Spleen (tissue), 11 donors: ENCODE measurements at regions not wholly inside any gene's neighbourhood (a gene's known extent, or its start where the extent isn't known, plus 50 kb on each side); places are given as distances from the start of the nearest gene placed in this dataset.

Source experiments
- DNase-seq: peaks from one replicate; pipeline ENCODE4 v3.0.0-alpha.2; 2020
- H3K27ac ChIP-seq, 8 donors: fragments of 200-600 bp; sonication (generic) in 7 of 8; 1 replicate in 4 of 8; 2 replicates in 4 of 8; pipeline versions ENCODE4 v1.5.0 to v1.8.0; 2016 to 2021; ENCODE audit warnings: inconsistent platforms in 4 of 8, mild to moderate bottlenecking in 4 of 8, moderate library complexity in 1 of 8
- H3K27me3 ChIP-seq, 7 donors: fragments of 200-600 bp; sonication (generic) in 6 of 7; replicated peaks in 1 of 7; 1 replicate in 4 of 7; 2 replicates in 3 of 7; pipeline versions ENCODE4 v1.5.0 to v1.8.0; 2016 to 2021; ENCODE audit warnings: inconsistent platforms in 3 of 7, mild to moderate bottlenecking in 1 of 7
- H3K36me3 ChIP-seq, 6 donors: fragments of 200-600 bp; sonication (generic) in 5 of 6; 1 replicate in 4 of 6; 2 replicates in 2 of 6; pipeline versions ENCODE4 v1.5.0 to v1.8.0; 2016 to 2021; ENCODE audit warnings: inconsistent platforms in 2 of 6
- H3K4me1 ChIP-seq, 6 donors: fragments of 200-600 bp; sonication (generic) in 5 of 6; 1 replicate in 3 of 6; 2 replicates in 3 of 6; pipeline versions ENCODE4 v1.5.0 to v1.8.0; 2016 to 2021; ENCODE audit warnings: inconsistent platforms in 3 of 6
- H3K4me3 ChIP-seq, 8 donors: fragments of 200-600 bp; sonication (generic) in 7 of 8; 1 replicate in 4 of 8; 2 replicates in 4 of 8; pipeline versions ENCODE4 v1.5.0 to v1.8.0; 2016 to 2021; ENCODE audit warnings: inconsistent platforms in 4 of 8, mild to moderate bottlenecking in 4 of 8, moderate library complexity in 2 of 8
- H3K9me3 ChIP-seq, 8 donors: fragments of 200-600 bp; sonication (generic) in 7 of 8; 1 replicate in 4 of 8; 2 replicates in 4 of 8; pipeline versions ENCODE4 v1.5.0 to v1.8.0; 2016 to 2021; ENCODE audit warnings: inconsistent platforms in 4 of 8
- CTCF ChIP-seq, 11 experiments: fragments of 200-600 bp in 7 of 11; fragments of 450-650 bp in 4 of 11; sonication (generic) in 4 of 11; IDR thresholded peaks in 8 of 11; conservative IDR thresholded peaks in 3 of 11; 1 replicate in 7 of 11; 2 replicates in 4 of 11; pipeline versions ENCODE4 v1.4.0 to v1.8.0; 2016 to 2021; ENCODE audit warnings: antibody characterized with exemption in 11 of 11, inconsistent platforms in 4 of 11, mild to moderate bottlenecking in 1 of 11
- POLR2A ChIP-seq, 3 donors: fragments of 450-650 bp; IDR thresholded peaks; one replicate each; pipeline ENCODE4 v1.5.1; 2017; ENCODE audit warnings: antibody characterized with exemption in 3 of 3, mild to moderate bottlenecking in 1 of 3
- POLR2AphosphoS5 ChIP-seq, 3 donors: sonication (generic); formaldehyde crosslinking; IDR thresholded peaks; one replicate each; pipeline ENCODE4 v1.5.1; 2017; ENCODE audit warnings: antibody characterized with exemption in 3 of 3
- WGBS, 5 donors: extraction: QIAGEN DNeasy Blood & Tissue Kit in 3 of 5; methylation state at CpG; one replicate each; pipeline versions ENCODE4 v1.1.5 to v1.1.7; 2013 to 2018; 5-methylcytosine and 5-hydroxymethylcytosine counted together
- intact Hi-C: fragments of 100-400 bp; cut with DNase I; formaldehyde crosslinking; loops from one replicate; pipeline ENCODE4 v1.15.0; 2023; ENCODE audit warnings: low total_unique reads
- donor health status: healthy with polysubstance abuse.
- donor health status: DM: no; HTN: no; CAD: no; lungs with moderate emphysema.
- donor health status: DM: no; HTN: no; CAD: no.
- donor health status: Bipolar disorder and iron deficiency.
- donor health status: healthy.
- donor health status: DM: no; HTN: no; CAD: no.
- donor health status: DM: yes; HTN: yes; CAD: no.

GRCh38 chr2:18842836-18843235 lies 253.5 kb upstream of the NT5C1B start:
- intact Hi-C loops: no loop called here
- Histone ChIP-seq H3K9me3 (no peaks in the 10 kb centered on the region), H3K36me3 (no peaks in the 10 kb centered on the region), H3K27me3 (no peaks in the 10 kb centered on the region), H3K27ac (no peak overlapping the region), H3K4me3 (no peak overlapping the region), H3K4me1 (no peaks in the 10 kb centered on the region)
- DNase-seq: no peak
- 75 to 82% (median 81%) methylated on average over 5 of the region's 5 CpGs for WGBS, 5 donors
- no peak for TF ChIP-seq POLR2A (IDR thresholded peaks at IDR 0.05)
- TF ChIP-seq POLR2AphosphoS5 (IDR thresholded peaks at IDR 0.05): no peak
- TF ChIP-seq CTCF (IDR thresholded peaks at IDR 0.05 in 8 of 11, conservative IDR thresholded peaks at IDR 0.05 in 3 of 11): no peak

DNA sequence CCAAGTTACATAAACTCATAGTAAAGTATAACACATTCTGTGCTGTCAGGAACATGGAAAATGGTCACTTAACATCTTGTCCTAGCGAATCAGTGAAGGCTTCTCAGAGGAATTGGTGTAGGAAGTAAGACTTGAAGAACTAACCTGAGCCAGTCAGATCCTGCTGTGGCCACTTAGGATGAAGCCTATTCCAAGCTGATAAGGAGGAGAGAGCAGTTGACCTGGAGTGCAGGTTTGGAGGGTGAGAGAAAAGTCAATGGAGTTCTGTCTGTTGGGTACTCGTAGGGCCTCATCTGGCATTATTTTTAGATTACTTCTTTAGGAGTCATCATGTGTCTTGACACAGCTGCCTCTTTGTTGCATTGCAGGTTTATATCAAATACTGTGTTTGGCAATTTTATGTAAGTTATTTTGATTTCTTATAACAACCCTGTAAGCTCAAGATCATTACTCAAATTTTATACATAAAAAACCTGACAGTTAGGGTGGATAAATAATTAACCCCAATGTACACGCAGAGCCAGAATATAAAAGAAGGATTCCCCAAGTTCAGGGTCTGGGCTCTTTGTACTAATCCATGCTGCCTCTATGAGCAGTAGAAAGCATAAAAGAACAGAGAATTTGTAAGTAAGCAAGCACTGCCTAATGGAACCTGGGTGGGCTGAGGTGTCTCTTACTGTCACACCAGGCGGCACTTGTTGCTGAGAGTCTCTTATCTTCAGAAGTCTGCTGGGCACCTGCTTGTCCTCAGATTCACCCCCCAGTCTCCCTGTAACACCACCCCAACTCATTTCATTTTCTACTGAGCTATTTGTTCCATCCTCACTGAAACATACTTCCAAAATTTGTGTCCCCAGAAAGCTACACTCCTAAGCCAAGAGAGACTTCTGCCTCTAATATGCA lies 252.1 kb upstream of the NT5C1B start:
- 82 to 96% (median 85%) methylated on average over 4 of the region's 4 CpGs for WGBS, 5 donors
- no peak overlapping the region for H3K27ac ChIP-seq
- no peaks in the 10 kb centered on the region for H3K27me3 ChIP-seq
- no peak for DNase-seq
- H3K4me1 ChIP-seq: no peaks in the 10 kb centered on the region
- no peak overlapping the region for H3K4me3 ChIP-seq
- intact Hi-C loops: no loop called here
- H3K9me3 ChIP-seq: no peaks in the 10 kb centered on the region
- TF ChIP-seq POLR2A (IDR thresholded peaks at IDR 0.05) (no peak), CTCF (IDR thresholded peaks at IDR 0.05 in 8 of 11, conservative IDR thresholded peaks at IDR 0.05 in 3 of 11) (no peak), POLR2AphosphoS5 (IDR thresholded peaks at IDR 0.05) (no peak)
- H3K36me3 ChIP-seq: no peaks in the 10 kb centered on the region

DNA sequence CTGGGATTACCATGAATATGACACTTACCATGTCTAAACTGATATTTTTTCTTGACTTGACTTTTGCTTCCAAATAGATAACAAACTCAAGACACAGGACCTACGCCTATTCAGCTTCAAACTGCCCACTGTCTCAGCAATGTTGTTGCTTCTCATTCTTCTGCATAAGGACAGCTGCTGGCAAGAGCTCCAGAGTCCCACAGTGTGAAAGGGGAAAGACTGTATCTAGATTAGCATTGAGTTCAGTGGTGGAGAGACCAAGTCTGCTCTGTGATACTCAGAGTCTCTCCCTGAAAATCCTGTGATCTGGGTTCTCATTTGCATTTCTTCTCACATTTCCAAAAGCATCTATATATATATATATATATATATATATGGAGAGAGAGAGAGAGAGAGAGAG lies 247.9 kb upstream of the NT5C1B start:
- 82 to 95% (median 90%) methylated on average over 1 of the region's 1 CpG for WGBS, 5 donors
- TF ChIP-seq POLR2AphosphoS5 (IDR thresholded peaks at IDR 0.05) (no peak), CTCF (IDR thresholded peaks at IDR 0.05 in 8 of 11, conservative IDR thresholded peaks at IDR 0.05 in 3 of 11) (no peak), POLR2A (IDR thresholded peaks at IDR 0.05) (no peak)
- Histone ChIP-seq H3K27me3 (no peaks in the 10 kb centered on the region), H3K4me3 (no peak overlapping the region), H3K27ac (no peak overlapping the region), H3K9me3 (no peaks in the 10 kb centered on the region), H3K36me3 (no peaks in the 10 kb centered on the region), H3K4me1 (no peaks in the 10 kb centered on the region)
- intact Hi-C loops: no loop called here
- no peak for DNase-seq

DNA sequence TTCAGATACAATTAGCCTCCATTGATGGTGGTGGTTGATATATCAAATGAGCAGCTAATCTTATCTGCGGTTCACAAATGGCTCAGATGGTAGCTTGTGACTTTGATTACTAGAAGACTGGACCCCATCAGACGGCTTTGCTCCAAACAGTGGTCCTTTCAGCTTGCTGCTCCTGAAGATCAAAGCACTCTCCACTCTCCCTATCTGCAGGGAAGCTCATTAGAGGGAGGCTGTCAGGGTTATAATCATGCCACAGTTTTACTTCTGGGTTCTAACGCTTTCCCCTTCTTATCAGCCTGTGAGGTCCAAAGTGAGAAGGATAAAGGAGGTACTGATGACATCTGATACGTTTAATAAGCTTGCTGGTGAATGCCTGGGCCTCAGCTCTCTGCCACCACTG lies 247.1 kb upstream of the NT5C1B start:
- TF ChIP-seq CTCF (IDR thresholded peaks at IDR 0.05 in 8 of 11, conservative IDR thresholded peaks at IDR 0.05 in 3 of 11) (no peak), POLR2AphosphoS5 (IDR thresholded peaks at IDR 0.05) (no peak), POLR2A (IDR thresholded peaks at IDR 0.05) (no peak)
- no peaks in the 10 kb centered on the region for H3K9me3 ChIP-seq
- no peaks in the 10 kb centered on the region for H3K36me3 ChIP-seq
- 55 to 73% (median 68%) methylated on average over 4 of the region's 4 CpGs for WGBS, 5 donors
- no peak overlapping the region for H3K4me3 ChIP-seq
- intact Hi-C loops: no loop called here
- H3K4me1 ChIP-seq: no peaks in the 10 kb centered on the region
- no peak for DNase-seq
- H3K27ac ChIP-seq: no peak overlapping the region
- no peaks in the 10 kb centered on the region for H3K27me3 ChIP-seq
